ENCODE measurements at regions not wholly inside any gene's neighbourhood (a gene's known extent, or its start where the extent isn't known, plus 50 kb on each side); places are given as distances from the start of the nearest gene placed in this dataset.

DNA sequence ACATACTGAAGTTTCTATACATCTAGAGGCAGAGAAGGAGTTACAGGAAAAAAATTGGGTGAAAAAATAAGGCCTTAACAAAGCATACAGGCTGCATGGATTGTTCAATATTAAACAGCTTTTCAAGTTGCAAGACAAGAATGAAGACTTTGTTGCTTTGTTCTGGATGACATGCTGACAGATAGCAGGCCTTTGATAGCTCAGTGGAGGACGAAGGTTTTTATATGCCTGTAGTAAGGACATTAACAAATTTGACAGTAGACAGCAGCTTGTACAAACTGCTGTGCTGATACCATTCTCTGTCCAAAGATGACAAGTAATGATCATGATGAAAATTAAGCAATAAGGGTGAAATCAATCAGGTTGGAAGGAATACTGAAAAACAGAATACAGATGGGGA is 309.9 kb downstream of the NKX6-1 start:
- WGBS, 2 donors: 47 to 53% methylated on average over 1 of the region's 1 CpG
- TF ChIP-seq POLR2A (IDR thresholded peaks at IDR 0.05) (no peak), EP300 (IDR thresholded peaks at IDR 0.05) (no peak)
- Histone ChIP-seq H3K27me3 (no peaks in the 10 kb centered on the region), H3K9me3 (no peaks in the 10 kb centered on the region), H3K27ac (no peak overlapping the region), H3K4me3 (no peak overlapping the region), H3K4me1 (no peaks in the 10 kb centered on the region), H3K36me3 (no peaks in the 10 kb centered on the region)
- no peak for DNase-seq
- intact Hi-C loops (cut with DNase I): no loop called here

DNA sequence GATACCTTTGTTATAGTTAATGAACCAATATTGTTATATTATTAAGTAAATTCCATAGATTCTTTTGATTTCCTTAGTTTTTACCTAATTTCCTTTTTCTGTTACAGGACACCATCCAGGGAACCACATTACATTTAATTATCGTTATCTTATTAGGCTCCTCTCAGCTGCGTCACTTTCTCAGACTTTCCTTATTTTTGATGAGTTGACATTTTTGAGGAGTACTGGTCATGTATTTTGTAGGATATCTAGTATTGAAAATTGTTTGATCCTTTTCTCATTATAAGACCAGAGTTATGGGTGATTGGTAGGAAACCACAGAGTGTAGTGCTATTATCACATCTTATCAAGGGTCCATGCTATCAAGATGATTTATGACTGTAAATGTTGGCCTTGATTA is 319.7 kb downstream of the NKX6-1 start:
- TF ChIP-seq EP300 (IDR thresholded peaks at IDR 0.05): no peak
- no peak for TF ChIP-seq POLR2A (IDR thresholded peaks at IDR 0.05)
- no peak for TF ChIP-seq POLR2AphosphoS5 (IDR thresholded peaks at IDR 0.05)
- TF ChIP-seq CTCF (IDR thresholded peaks at IDR 0.05): no peak
- 95 to 98% methylated on average over 2 of the region's 2 CpGs for WGBS, 2 donors
- H3K36me3 ChIP-seq: no peaks in the 10 kb centered on the region
- no peaks in the 10 kb centered on the region for H3K27me3 ChIP-seq
- intact Hi-C loops (cut with DNase I): no loop called here
- H3K27ac ChIP-seq: no peak overlapping the region
- H3K4me3 ChIP-seq: no peak overlapping the region
- no peaks in the 10 kb centered on the region for H3K4me1 ChIP-seq
- H3K9me3 ChIP-seq: no peaks in the 10 kb centered on the region
- DNase-seq: no peak

GRCh38 chr4:84177831-84178542 is 321.1 kb downstream of the NKX6-1 start:
- Histone ChIP-seq H3K36me3 (no peaks in the 10 kb centered on the region), H3K27me3 (no peaks in the 10 kb centered on the region), H3K27ac (no peak overlapping the region), H3K4me3 (no peak overlapping the region), H3K9me3 (no peaks in the 10 kb centered on the region), H3K4me1 (no peaks in the 10 kb centered on the region)
- 72 to 76% methylated on average over 5 of the region's 5 CpGs for WGBS, 2 donors
- TF ChIP-seq POLR2AphosphoS5 (IDR thresholded peaks at IDR 0.05) (no peak), CTCF (IDR thresholded peaks at IDR 0.05) (no peak), EP300 (IDR thresholded peaks at IDR 0.05) (no peak), POLR2A (IDR thresholded peaks at IDR 0.05) (no peak)
- intact Hi-C loops (cut with DNase I): no loop called here
- DNase-seq: no peak

DNA sequence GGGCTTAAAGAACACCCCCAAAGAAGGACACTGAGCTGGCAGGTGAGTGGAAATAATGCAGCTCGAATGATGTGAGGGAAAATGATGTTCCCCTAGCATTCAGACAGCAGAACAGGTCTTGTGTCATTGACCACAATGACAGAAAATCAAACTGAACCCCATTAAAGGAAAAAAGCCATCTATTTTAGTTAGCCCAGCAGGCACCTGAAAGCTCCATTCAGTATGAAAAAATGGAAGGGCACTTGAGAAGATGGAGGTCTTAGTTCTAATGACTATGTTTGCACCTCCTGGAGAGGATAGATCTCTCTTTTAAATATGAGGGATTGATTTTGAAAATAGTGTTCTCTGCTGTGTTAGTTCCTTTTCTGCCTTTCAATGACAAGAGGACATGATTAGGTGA is 323.1 kb downstream of the NKX6-1 start:
- no peak overlapping the region for H3K27ac ChIP-seq
- DNase-seq: no peak
- WGBS, 2 donors: 40 to 80% methylated on average over 1 of the region's 1 CpG
- intact Hi-C loops (cut with DNase I): no loop called here
- H3K27me3 ChIP-seq: no peaks in the 10 kb centered on the region
- H3K4me1 ChIP-seq: no peaks in the 10 kb centered on the region
- no peaks in the 10 kb centered on the region for H3K36me3 ChIP-seq
- H3K9me3 ChIP-seq: no peaks in the 10 kb centered on the region
- no peak for TF ChIP-seq EP300 (IDR thresholded peaks at IDR 0.05)
- no peak for TF ChIP-seq POLR2AphosphoS5 (IDR thresholded peaks at IDR 0.05)
- TF ChIP-seq CTCF (IDR thresholded peaks at IDR 0.05): no peak
- no peak for TF ChIP-seq POLR2A (IDR thresholded peaks at IDR 0.05)
- H3K4me3 ChIP-seq: no peak overlapping the region

DNA sequence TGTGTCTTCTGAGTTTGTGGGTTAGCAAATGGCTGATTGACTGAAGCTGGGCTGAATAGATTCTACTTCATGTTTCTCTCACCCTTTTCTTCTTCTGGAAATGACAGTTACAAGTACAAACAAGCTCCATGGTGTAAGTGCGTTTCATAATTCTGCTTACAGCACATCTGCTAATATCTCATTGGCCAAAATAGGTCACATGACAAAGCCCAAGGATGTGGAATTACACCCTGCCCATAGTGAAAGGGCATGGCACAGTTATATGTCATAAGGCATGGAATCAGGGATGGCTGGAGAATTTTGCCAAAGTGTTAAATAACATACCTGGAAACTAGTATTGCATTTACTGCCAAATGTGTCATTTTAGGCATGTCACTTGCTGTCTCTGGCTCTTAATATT is 327.2 kb downstream of the NKX6-1 start:
- no peak for TF ChIP-seq CTCF (IDR thresholded peaks at IDR 0.05)
- TF ChIP-seq POLR2AphosphoS5 (IDR thresholded peaks at IDR 0.05): no peak
- TF ChIP-seq EP300 (IDR thresholded peaks at IDR 0.05): no peak
- no peak for TF ChIP-seq POLR2A (IDR thresholded peaks at IDR 0.05)
- no peak overlapping the region for H3K4me3 ChIP-seq
- DNase-seq: no peak
- intact Hi-C loops (cut with DNase I): no loop called here
- H3K27me3 ChIP-seq: no peaks in the 10 kb centered on the region
- H3K27ac ChIP-seq: no peak overlapping the region
- no peaks in the 10 kb centered on the region for H3K4me1 ChIP-seq
- WGBS, 2 donors: 78 to 83% methylated on average over 1 of the region's 1 CpG
- no peaks in the 10 kb centered on the region for H3K9me3 ChIP-seq
- no peaks in the 10 kb centered on the region for H3K36me3 ChIP-seq
